IPS DF 4.7 (cell line): ENCODE measurements at regions not wholly inside any gene's neighbourhood (a gene's known extent, or its start where the extent isn't known, plus 50 kb on each side); places are given as distances from the start of the nearest gene placed in this dataset.

Experiments
- DNase-seq: peaks from one replicate; pipeline ENCODE4 v3.0.0-alpha.2; 2013; ENCODE audit warnings: low spot score; ENCODE audit errors: extremely low read depth

GRCh38 chr5:135140446-135141204 is 106.6 kb upstream of the PITX1 start:
- DNase-seq: no peak

DNA sequence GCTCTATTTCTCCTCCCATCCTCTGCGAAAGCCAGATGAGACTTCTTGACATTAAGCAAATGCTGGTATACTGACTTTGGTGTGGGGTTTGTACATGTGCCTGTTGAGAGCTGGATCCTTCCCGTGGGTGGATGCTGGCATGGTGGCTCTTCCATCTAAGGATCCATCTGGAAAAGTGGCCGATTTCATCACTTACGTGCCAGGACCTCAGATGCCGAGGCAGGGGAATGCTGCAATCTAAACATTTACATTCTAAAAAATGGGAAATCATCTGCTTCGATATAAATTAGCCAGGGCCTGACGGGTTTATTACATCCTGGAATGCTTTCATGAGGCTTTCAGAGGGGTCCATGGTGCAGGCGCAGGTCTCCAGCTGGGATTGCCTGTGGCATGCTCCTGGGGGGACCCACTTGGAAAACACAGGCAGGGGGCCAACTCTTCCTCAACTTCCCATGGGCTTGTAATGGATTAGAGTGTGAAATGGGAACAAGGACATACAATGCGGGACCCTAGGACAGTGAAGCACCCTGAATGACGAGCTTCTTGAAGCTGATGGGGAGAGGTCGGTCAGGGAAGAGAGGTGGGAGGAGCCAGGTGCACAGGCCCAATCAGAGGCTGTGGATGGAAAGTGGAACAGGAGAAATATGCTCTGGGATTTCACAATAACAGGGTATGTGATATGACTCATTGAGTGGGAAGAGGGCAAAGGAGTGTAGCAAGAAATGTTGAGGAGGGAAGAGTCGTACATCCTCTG is 105.5 kb upstream of the PITX1 start:
- no peak for DNase-seq

- no peak for DNase-seq
Observed at GRCh38 chr5:135138116-135138850, 104.3 kb upstream of the PITX1 start.

GRCh38 chr5:135137146-135137915 is 103.3 kb upstream of the PITX1 start:
- no peak for DNase-seq

DNA sequence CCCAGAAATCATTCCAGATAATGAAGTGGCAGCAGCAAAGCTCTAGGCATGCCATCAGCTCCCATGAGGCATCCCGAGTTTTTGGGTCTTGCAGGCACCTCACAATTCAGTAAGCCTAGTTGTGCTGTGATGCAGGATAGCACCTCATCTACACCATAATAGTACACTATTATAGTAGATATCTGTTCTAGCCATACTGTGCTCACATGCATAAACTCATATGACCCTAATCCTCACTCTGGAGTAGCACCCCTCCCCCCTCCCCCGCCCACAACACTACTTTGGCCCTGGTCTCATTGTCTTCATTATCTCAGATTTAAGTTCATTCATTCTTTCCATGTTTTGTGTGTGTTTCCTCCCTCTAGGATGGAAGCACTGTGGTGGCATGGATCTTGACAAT is 102.5 kb upstream of the PITX1 start:
- no peak for DNase-seq

DNA sequence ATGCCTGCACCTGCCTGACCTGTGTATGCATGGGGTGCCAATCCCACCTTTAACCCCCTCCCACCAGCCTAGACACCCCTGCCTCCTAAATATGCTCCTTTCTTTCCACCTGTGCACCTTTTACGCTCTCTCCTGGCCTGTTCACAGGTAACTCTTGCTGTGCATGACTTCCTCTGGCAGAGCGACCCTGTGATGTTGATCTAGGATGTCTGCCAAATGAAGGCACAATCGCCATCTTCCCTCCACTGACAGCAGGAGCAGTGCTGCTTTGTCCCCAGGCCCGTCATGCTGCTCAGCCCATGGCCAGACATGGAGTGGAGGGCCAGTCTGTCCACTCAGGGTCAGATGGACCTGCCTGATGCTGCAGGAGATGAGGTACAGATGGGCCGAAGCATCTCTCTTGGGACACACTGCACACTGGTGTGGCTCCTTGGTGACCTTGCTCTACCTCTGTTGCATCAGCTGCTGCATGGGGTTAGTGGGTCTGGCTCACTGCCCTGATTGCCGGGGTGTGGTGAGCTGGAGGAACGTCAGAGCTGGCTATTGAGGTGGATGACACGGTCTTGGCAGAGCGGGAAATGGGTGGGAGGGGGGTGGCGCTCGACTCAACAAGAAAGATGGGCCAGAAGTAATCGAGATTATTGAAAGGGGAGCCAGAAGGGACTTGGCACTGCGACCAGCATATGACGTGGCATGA is 101.7 kb upstream of the PITX1 start:
- no peak for DNase-seq

GRCh38 chr5:135134691-135135381 is 100.8 kb upstream of the PITX1 start:
- no peak for DNase-seq

- DNase-seq: no peak
Observed at GRCh38 chr5:135133698-135134515, 99.9 kb upstream of the PITX1 start.

DNA sequence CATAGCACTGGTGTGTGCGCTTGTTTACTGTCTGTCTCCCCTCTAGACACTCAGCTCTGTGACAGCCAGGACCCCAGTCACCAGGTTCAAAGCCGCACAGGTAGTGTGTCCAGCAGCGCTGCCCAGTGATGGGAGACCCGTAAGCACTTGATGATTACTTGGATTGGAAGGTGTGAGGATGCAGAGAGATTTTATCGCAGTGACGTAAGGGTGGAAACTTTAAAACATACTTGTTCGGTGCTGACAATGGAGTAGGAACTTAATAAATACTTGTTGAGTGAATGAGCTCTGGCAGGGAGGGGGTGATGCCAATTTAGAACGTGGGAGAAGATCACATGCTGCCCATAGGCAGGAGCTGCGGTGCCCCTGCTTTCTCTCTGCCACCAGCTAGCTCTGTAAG is 99.2 kb upstream of the PITX1 start:
- DNase-seq: no peak

- DNase-seq: no peak
Observed at GRCh38 chr5:135131801-135132680, 98.0 kb upstream of the PITX1 start.

DNA sequence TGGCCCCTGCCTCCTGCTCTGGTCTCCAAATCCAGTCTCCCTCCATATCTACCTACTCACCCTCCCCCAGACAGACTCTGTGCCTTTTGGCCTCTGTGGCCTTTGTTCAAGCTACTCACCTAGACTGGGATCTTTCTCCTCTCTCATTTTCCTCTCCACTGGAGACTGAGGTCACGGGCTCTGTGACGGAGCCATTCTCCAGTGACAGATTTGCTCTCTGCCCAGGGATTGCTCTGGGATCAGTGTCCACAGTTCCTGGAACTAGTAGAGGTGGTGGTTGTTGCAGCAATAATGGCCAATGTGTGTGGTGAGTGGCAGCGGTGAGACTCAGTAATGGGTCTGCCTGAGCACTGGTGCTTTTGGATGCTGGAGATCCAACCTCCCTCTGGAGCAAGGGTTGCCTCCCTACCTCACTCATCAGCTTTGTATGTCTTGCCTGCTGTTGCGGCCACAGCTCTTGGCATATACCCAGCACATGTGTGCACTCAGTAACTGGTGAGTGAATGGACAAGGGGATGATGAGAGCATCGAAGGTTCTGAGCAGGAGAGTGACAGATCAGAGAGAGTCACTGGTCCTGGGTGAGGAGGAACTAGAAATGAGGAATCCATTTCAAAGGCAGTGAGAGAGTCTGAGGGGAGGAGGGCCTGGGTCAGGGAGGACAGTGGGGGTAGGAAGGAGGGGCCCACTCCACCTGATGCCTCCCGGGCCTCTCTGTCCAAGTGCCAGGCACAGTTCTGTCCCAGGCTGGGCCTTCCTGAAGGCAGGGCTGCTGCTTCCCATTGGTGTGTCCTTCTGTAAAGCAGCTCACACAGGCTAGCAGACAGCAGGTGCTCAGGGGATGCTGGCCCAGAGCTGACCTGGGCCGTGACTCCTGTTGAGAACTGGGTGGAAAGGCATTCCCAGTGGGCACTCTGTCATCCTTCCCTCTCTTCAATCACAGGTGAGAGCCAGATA is 96.5 kb upstream of the PITX1 start:
- DNase-seq: no peak

DNA sequence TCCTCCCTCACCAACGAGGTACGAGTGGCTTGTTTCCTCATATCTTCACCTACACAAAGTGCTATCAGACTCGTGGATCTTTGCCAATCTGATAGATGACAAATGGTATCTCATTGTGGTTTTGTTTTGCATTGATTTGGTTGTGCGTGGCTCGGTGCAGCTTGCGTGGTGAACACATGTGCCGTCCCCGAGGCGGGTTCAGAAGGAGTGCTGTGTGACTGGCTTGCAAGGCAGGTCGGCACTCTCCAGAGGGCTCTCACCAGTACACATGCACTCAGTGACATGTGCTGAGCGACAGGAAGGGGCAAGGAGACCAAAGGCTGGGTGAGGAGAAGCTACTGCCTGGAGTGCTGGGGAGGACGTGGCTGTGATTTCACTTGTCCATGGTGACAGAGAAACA is 95.3 kb upstream of the PITX1 start:
- no peak for DNase-seq

DNA sequence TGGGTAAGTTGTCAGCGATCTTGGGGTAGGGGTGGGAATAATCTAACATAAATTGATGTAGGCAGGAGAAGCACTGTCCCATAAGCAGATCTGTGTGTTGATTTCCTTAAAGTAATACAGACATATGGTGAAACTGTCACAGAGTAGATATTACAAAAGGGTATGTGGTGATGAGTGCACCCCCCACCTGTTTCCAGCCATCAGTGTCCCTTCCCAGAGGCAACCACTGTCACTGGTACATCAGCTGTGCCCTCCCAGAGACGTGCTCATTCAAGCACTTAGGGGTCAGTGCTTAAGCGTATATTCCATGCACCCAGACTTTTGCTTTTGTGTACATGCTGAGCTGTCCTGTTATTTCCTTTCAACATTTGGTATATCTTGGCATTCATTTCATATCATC is 94.3 kb upstream of the PITX1 start:
- no peak for DNase-seq

GRCh38 chr5:135127439-135128240 is 93.6 kb upstream of the PITX1 start:
- no peak for DNase-seq

GRCh38 chr5:135126688-135127438 is 92.8 kb upstream of the PITX1 start:
- no peak for DNase-seq

DNA sequence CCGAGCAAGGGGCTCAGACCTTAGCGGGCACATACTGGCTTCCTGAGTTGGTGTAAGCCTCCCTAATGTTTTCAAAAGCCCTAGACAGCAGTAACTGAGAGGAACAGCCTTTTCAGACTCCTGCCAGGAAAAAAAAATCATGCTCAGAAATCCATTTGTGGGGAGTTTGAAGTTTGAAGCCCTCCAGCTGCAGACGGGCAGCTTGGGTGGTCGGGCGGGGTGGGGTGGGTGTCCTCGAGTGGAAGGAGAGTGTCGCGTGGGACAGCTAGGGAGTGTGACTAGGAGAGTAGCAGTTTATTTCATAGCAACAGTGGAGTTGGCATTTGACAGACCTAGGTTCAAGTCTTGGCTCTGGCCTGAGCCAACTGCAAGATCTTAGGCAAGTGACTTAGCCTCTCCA is 90.7 kb upstream of the PITX1 start:
- no peak for DNase-seq
